ENCODE measurements at regions not wholly inside any gene's neighbourhood (a gene's known extent, or its start where the extent isn't known, plus 50 kb on each side); places are given as distances from the start of the nearest gene placed in this dataset.

- no peak for TF ChIP-seq CTCF (conservative IDR thresholded peaks at IDR 0.05; ENCODE audit: low read depth, low read length)
- no peak for TF ChIP-seq EZH2 (IDR thresholded peaks at IDR 0.05; ENCODE audit: low read length, unreplicated experiment)
- no peak for TF ChIP-seq EZH2phosphoT487 (IDR thresholded peaks at IDR 0.05; ENCODE audit: borderline replicate concordance, low read length)
These were observed 68.0 kb upstream of the AP4E1 start for GRCh38 chr15:50840520-50840919.
